PC-3 (cell line): ENCODE measurements at regions not wholly inside any gene's neighbourhood (a gene's known extent, or its start where the extent isn't known, plus 50 kb on each side); places are given as distances from the start of the nearest gene placed in this dataset.
"Not testable (repeated sequence)": the region's sequence is repeated elsewhere in the genome, so short reads cannot be mapped to it uniquely, and the experiment has no call there.

ENCODE experiments used
- ATAC-seq: fragments of 200-7000 bp; cut with Tn5 transposase; 2 replicates; pipeline ENCODE4 v1.9.1; 2020; ENCODE audit warnings: mild to moderate bottlenecking, moderate library complexity
- BruUV-seq: library from RNA; stranded (reverse); fragments of 400-500 nt; replicated peaks from 2 replicates; lab custom pipeline; 2021; lab: Mats Ljungman, UMichigan
- CTCF ChIA-PET: fragments of 300-600 bp; sonication (Branson Sonifier 250); formaldehyde crosslinking; loops from one replicate; lab custom pipeline; 2022; ENCODE audit warnings: antibody characterized with exemption; lab: Charles Lee
- POLR2A ChIA-PET: fragments of 300-600 bp; sonication (Branson Sonifier 250); formaldehyde crosslinking; loops from one replicate; lab custom pipeline; 2022; ENCODE audit warnings: antibody characterized with exemption; ENCODE audit not compliant: unreplicated experiment; lab: Charles Lee
- DNase-seq: peaks from one replicate; pipeline ENCODE4 v3.0.0-alpha.2; 2015
- H2AFZ ChIP-seq: fragments of 300-600 bp; sonication (generic); 2 replicates; pipeline ENCODE4 v1.6.0; 2016; ENCODE audit warnings: antibody characterized with exemption, low read length
- H3F3A ChIP-seq: fragments of 300-600 bp; sonication (generic); one replicate; pipeline ENCODE4 v1.6.0; 2017; ENCODE audit warnings: antibody characterized with exemption, low read length, control low read depth, mild to moderate bottlenecking; ENCODE audit not compliant: unreplicated experiment
- H3K27ac ChIP-seq: fragments of 300-600 bp; sonication (generic); 2 replicates; pipeline ENCODE4 v1.5.1; 2016; ENCODE audit warnings: mild to moderate bottlenecking, low read length
- H3K27me3 ChIP-seq: fragments of 300-600 bp; sonication (generic); 2 replicates; pipeline ENCODE4 v1.6.1; 2016; ENCODE audit warnings: low read length, mixed read lengths
- H3K36me3 ChIP-seq: fragments of 300-600 bp; sonication (generic); 2 replicates; pipeline ENCODE4 v1.6.1; 2016; ENCODE audit warnings: low read depth, mixed run types, low read length, mixed read lengths
- H3K4me1 ChIP-seq: fragments of 300-600 bp; sonication (generic); 2 replicates; pipeline ENCODE4 v1.5.1; 2016; ENCODE audit warnings: low read length; ENCODE audit not compliant: insufficient read depth
- H3K4me2 ChIP-seq: fragments of 300-600 bp; sonication (generic); 2 replicates; pipeline ENCODE4 v1.6.0; 2016; ENCODE audit warnings: low read length
- H3K4me3 ChIP-seq: fragments of 300-600 bp; sonication (generic); 2 replicates; pipeline ENCODE4 v1.5.1; 2016; ENCODE audit warnings: mild to moderate bottlenecking, low read length, mixed read lengths
- H3K79me2 ChIP-seq: fragments of 300-600 bp; sonication (generic); 2 replicates; pipeline ENCODE4 v1.6.1; 2017; ENCODE audit warnings: low read length, mixed read lengths
- H3K9ac ChIP-seq: fragments of 300-600 bp; sonication (generic); 2 replicates; pipeline ENCODE4 v1.6.0; 2016; ENCODE audit warnings: mild to moderate bottlenecking, low read length
- H3K9me2 ChIP-seq: fragments of 300-600 bp; sonication (generic); replicated peaks from 2 replicates; pipeline ENCODE4 v1.6.1; 2016; ENCODE audit warnings: mixed run types, low read length, mixed read lengths
- H3K9me3 ChIP-seq: fragments of 300-600 bp; sonication (generic); 2 replicates; pipeline ENCODE4 v1.6.1; 2016; ENCODE audit warnings: low read length, mixed read lengths
- H4K20me1 ChIP-seq: fragments of 300-600 bp; sonication (generic); 2 replicates; pipeline ENCODE4 v1.6.1; 2016; ENCODE audit warnings: low read length, mixed read lengths
- EZH2 ChIP-seq: fragments of 300-600 bp; sonication (generic); IDR thresholded peaks from one replicate; pipeline ENCODE4 v1.6.1; 2017; ENCODE audit warnings: antibody characterized with exemption, mild to moderate bottlenecking, low read length; ENCODE audit not compliant: unreplicated experiment
- EZH2phosphoT487 ChIP-seq: fragments of 300-600 bp; sonication (generic); IDR thresholded peaks from 2 replicates; pipeline ENCODE4 v1.6.1; 2018; ENCODE audit warnings: mild to moderate bottlenecking, antibody characterized with exemption, low read length, borderline replicate concordance
- intact Hi-C: fragments of 100-400 bp; cut with micrococcal nuclease; formaldehyde crosslinking; loops from 2 replicates; pipeline ENCODE4 v1.9.0; 2023
- TF ChIP-seq, protein P1 (sequence below): fragments of 300-600 bp; sonication (generic); conservative IDR thresholded peaks from 2 replicates; pipeline ENCODE4 v1.5.1; 2017; ENCODE audit warnings: antibody characterized with exemption, low read depth, mild to moderate bottlenecking, low read length

DNA sequence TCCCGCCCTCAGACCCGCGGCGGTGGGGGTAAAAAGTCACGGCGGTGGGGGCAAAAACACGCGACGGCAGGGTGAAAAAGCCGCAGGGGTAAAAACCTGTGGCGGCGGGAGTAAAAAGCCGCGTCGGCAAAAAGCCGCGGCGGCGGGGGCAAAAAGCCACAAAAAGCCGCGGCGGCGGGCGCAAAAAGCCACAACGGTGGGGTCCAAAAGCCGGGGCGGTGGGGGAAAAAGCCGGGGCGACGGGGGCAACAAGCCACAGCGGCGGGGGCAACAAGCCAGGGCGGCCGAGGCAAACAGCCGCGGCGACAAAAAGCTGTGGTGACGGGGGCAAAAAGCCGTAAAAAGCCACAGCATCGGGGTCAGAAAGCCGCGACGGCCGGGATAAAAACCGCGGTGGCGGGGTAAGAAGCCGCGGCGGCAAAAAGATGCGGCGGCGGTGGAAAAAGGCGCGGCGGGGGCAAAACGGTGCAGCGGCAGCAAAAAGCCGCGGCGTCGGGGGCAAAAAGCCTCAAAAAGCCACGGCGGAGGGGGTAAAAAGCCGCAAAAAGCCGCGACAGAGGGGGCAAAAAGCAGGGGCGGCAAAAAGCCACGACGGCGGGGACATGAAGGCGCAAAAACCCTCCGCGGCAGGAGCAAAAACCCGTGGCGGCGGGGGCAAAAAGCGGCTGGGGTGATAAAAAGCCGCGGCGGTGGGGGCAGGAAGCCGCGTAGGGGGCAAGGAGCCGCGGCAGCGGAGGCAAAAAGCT is 168.3 kb upstream of the TP53TG3D start:
- H3K79me2 ChIP-seq, H3F3A ChIP-seq, H3K4me1 ChIP-seq, H3K27ac ChIP-seq, H4K20me1 ChIP-seq, H3K36me3 ChIP-seq, H3K4me3 ChIP-seq, H3K27me3 ChIP-seq, H3K9ac ChIP-seq, POLR2A ChIA-PET, H3K9me3 ChIP-seq, ATAC-seq, H3K9me2 ChIP-seq, DNase-seq, BruUV-seq, H3K4me2 ChIP-seq, CTCF ChIA-PET, intact Hi-C loops, H2AFZ ChIP-seq: not testable (repeated sequence)
- peak; percentile 18 for TF ChIP-seq EZH2

DNA sequence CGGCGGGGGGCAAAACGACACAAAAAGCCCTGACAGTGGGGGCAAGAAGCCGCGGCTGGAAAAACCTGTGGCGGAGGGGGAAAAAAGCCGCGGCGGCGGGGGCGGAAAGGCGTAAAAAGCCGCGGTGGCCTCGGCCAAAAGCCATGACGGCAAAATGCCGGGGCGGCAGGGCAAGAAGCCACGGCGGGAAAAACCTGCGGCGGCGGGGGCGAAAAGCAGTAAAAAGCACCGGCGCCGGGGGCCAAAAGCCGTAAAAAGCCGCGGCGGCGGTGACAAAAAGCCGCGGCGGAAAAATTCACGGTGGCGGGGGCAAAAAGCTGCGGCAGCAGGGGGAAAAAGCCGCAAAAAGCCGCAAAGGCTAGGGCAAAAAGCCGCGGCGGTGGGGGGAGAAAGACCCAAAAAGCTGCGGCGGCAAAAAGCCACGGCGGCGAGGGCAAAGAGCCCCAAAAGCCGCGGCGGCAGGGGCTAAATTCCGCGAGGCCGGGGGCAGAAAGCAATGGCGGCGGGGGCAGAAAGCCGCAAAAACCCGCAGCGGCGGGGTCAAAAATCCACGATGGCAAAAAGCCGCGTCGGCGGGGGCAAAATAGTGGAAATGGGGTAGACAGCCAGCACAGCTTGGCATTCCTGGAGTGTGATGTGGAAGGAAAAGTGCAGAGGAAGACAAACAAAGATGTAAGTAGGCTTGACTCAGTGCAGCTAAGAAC is 167.5 kb upstream of the TP53TG3D start:
- H3K79me2 ChIP-seq, H3K27me3 ChIP-seq, ATAC-seq, H2AFZ ChIP-seq, H4K20me1 ChIP-seq, DNase-seq, BruUV-seq, H3K9me2 ChIP-seq, POLR2A ChIA-PET, H3K36me3 ChIP-seq, H3F3A ChIP-seq, intact Hi-C loops, CTCF ChIA-PET, H3K4me2 ChIP-seq, H3K9me3 ChIP-seq, H3K4me1 ChIP-seq, H3K9ac ChIP-seq, H3K27ac ChIP-seq: not testable (repeated sequence)
- TF ChIP-seq EZH2, result peak; percentile 38
- H3K4me3 ChIP-seq, result peak overlapping the region; percentile 42; the same call in 1 of the 2 replicates

DNA sequence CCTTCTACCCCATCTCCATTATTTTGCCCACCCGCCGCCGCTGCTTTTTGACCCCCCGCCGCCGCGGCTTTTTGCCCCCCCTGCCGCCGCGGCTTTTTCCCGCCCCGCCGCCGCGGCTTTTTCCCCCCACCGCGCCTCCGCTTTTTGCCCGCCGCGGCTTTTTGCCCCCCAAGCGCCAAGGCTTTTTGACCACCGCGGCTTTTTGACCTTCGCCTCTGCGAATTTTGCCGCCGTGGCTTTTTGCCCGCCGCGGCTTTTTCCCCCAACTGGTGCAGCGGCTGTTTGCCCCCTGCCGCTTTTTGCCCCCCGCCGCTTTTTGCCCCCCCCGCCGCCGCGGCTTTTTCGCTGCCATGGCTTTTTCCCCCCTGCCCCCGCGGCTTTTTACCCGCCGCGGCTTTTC is 137.5 kb upstream of the TP53TG3D start:
- BruUV-seq, H3K79me2 ChIP-seq, H4K20me1 ChIP-seq, H3K4me2 ChIP-seq, intact Hi-C loops, ATAC-seq, H2AFZ ChIP-seq, H3K9ac ChIP-seq, H3K9me2 ChIP-seq, H3K27ac ChIP-seq, H3K4me3 ChIP-seq, POLR2A ChIA-PET, H3K4me1 ChIP-seq, DNase-seq, CTCF ChIA-PET, H3K9me3 ChIP-seq, H3F3A ChIP-seq, H3K36me3 ChIP-seq, H3K27me3 ChIP-seq: not testable (repeated sequence)

DNA sequence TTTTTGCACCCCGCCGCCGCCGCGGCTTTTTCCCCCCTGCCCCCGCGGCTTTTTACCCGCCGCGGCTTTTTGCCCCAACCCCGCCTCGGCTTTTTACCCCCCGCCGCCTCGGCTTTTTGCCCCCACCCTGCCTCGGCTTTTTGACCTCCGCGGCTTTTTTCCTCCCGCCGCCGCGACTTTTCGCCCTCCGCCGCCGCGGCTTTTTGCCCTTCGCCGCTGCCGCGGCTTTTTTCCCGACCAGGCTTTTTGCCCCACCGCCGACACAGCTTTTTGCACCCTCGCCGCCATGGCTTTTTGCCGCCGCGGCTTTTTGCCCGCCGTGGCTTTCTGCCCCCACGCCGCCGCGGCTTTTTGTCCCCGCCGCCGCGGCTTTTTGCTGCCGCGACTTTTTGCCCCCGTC is 137.0 kb upstream of the TP53TG3D start:
- Histone ChIP-seq H3K36me3 (no peaks in the 10 kb centered on the region), H4K20me1 (no peaks in the 10 kb centered on the region), H2AFZ (0 out of 2 replicates have a peak overlapping the region, but pooled peaks have one; percentile 45), H3K9ac (no peak overlapping the region), H3K4me1 (no peaks in the 10 kb centered on the region), H3K9me2 (no peaks in the 10 kb centered on the region), H3K27me3 (peaks cover 3% of the 10 kb centered on the region; the same call in 1 of the 2 replicates), H3K27ac (no peak overlapping the region), H3K4me3 (peak overlapping the region; percentile 53), H3K9me3 (no peaks in the 10 kb centered on the region), H3K4me2 (peak overlapping the region; percentile 65), H3F3A (no peaks in the 10 kb centered on the region), H3K79me2 (no peaks in the 10 kb centered on the region)
- no peak for DNase-seq
- ATAC-seq, result no peak
- intact Hi-C loops, result no loop called here
- no TSS peak for BruUV-seq
- TF ChIP-seq EZH2 (peak; percentile 28), EZH2phosphoT487 (no peak; the same call in 1 of the 2 replicates)
- TF ChIP-seq, protein P1, sequence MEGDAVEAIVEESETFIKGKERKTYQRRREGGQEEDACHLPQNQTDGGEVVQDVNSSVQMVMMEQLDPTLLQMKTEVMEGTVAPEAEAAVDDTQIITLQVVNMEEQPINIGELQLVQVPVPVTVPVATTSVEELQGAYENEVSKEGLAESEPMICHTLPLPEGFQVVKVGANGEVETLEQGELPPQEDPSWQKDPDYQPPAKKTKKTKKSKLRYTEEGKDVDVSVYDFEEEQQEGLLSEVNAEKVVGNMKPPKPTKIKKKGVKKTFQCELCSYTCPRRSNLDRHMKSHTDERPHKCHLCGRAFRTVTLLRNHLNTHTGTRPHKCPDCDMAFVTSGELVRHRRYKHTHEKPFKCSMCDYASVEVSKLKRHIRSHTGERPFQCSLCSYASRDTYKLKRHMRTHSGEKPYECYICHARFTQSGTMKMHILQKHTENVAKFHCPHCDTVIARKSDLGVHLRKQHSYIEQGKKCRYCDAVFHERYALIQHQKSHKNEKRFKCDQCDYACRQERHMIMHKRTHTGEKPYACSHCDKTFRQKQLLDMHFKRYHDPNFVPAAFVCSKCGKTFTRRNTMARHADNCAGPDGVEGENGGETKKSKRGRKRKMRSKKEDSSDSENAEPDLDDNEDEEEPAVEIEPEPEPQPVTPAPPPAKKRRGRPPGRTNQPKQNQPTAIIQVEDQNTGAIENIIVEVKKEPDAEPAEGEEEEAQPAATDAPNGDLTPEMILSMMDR, result no peak
- ChIA-PET POLR2A (no interaction called here), CTCF (no interaction called here)

DNA sequence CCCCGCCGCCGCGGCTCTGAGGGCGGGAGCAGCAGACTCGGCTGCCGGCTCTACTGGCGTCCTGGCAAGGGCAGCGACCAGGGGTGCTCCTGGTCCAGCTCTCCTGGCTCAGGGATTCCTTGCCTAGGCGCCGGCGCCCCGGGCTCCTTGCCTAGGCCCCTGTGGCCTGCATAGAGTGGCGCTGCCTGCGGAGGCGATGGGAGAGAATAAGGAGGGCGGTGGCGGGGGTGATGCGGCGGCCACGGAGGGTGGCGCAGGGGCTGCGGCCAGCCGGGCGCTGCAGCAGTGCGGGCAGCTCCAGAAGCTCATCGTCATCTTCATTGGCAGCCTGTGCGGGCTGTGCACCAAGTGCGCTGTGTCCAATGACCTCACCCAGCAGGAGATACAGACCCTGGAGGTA is 136.6 kb upstream of the TP53TG3D start:
- H3K4me1 ChIP-seq, H3K4me3 ChIP-seq, H3K79me2 ChIP-seq, CTCF ChIA-PET, H3K9me3 ChIP-seq, intact Hi-C loops, H3K9ac ChIP-seq, DNase-seq, H3K27ac ChIP-seq, H2AFZ ChIP-seq, H3K27me3 ChIP-seq, H4K20me1 ChIP-seq, H3K9me2 ChIP-seq, H3F3A ChIP-seq, H3K36me3 ChIP-seq, POLR2A ChIA-PET, BruUV-seq, ATAC-seq: not testable (repeated sequence)
- H3K4me2 ChIP-seq, result peak overlapping the region; percentile 65; the same call in 1 of the 2 replicates
